Heart left ventricle (tissue), 16 donors: ENCODE measurements at regions not wholly inside any gene's neighbourhood (a gene's known extent, or its start where the extent isn't known, plus 50 kb on each side); places are given as distances from the start of the nearest gene placed in this dataset.

Experiments
- ATAC-seq, 4 donors: fragments of 200-7000 bp; cut with Tn5 transposase; one replicate each; pipeline ENCODE4 v1.9.1; 2020 to 2022; ENCODE audit warnings: moderate library complexity in 4 of 4, mild to moderate bottlenecking in 3 of 4, moderate number of reproducible peaks in 1 of 4
- DNase-seq, 5 donors: peaks; one replicate each; pipeline ENCODE4 v3.0.0-alpha.2; 2020
- H3K27ac ChIP-seq, 12 donors: fragments of 200-600 bp; sonication (generic) in 4 of 12; one replicate each; pipeline versions ENCODE4 v1.5.0 to v1.8.0; 2016 to 2022; ENCODE audit warnings: mild to moderate bottlenecking in 2 of 12
- H3K27me3 ChIP-seq, 9 donors: fragments of 200-600 bp; sonication (generic) in 2 of 9; one replicate each; pipeline versions ENCODE4 v1.5.1 to v1.8.0; 2016 to 2022; ENCODE audit warnings: mild to moderate bottlenecking in 3 of 9
- H3K36me3 ChIP-seq, 9 donors: fragments of 200-600 bp; sonication (generic) in 2 of 9; one replicate each; pipeline versions ENCODE4 v1.5.0 to v1.8.0; 2018 to 2022; ENCODE audit warnings: mild to moderate bottlenecking in 2 of 9
- H3K4me1 ChIP-seq, 12 donors: fragments of 200-600 bp; sonication (generic) in 4 of 12; one replicate each; pipeline versions ENCODE4 v1.5.0 to v1.8.0; 2016 to 2022; ENCODE audit warnings: mild to moderate bottlenecking in 3 of 12
- H3K4me3 ChIP-seq, 12 donors: fragments of 200-600 bp; sonication (generic) in 4 of 12; one replicate each; pipeline versions ENCODE4 v1.5.0 to v1.8.0; 2017 to 2022; ENCODE audit warnings: mild to moderate bottlenecking in 9 of 12, moderate library complexity in 4 of 12
- H3K9me3 ChIP-seq, 12 donors: fragments of 200-600 bp; sonication (generic) in 4 of 12; one replicate each; pipeline versions ENCODE4 v1.5.0 to v1.8.0; 2016 to 2022; ENCODE audit warnings: mild to moderate bottlenecking in 1 of 12
- CTCF ChIP-seq, 12 donors: fragments of 200-600 bp; sonication (generic) in 4 of 12; IDR thresholded peaks; one replicate each; pipeline versions ENCODE4 v1.5.0 to v1.8.0; 2018 to 2022; ENCODE audit warnings: antibody characterized with exemption in 12 of 12, mild to moderate bottlenecking in 5 of 12
- POLR2A ChIP-seq, 2 donors: fragments of 450-650 bp; IDR thresholded peaks; one replicate each; pipeline ENCODE4 v1.6.1; 2017; ENCODE audit warnings: antibody characterized with exemption in 2 of 2, mild to moderate bottlenecking in 2 of 2, moderate library complexity in 2 of 2
- WGBS, 4 donors: extraction: QIAGEN DNeasy Blood & Tissue Kit in 2 of 4; methylation state at CpG; one replicate each; pipeline versions ENCODE4 v1.1.5 to v1.1.7; 2013 to 2018; 5-methylcytosine and 5-hydroxymethylcytosine counted together
- intact Hi-C, 10 donors: fragments of 100-400 bp; cut with DNase I; formaldehyde crosslinking; loops; one replicate each; pipeline versions ENCODE4 v1.11.1 to v1.14.2; 2022
- donor health status: ischemic (EF 13 %, LVEDD 7.1; RV severe dilation, severe dysfunction).
- donor health status: healthy with polysubstance abuse.
- donor health status: DM: no; HTN: yes; CAD: no.
- donor health status: DM: no; HTN: no; CAD: no.
- donor health status: ischemic (EF 25% LVEDD 6.9; RV normal size, moderate dysfunction).
- donor health status: ischemic (EF 25% LVEDD 5.7; RV mildly dilated, moderate dysfunction).
- donor health status: healthy.
- donor health status: DM: yes; HTN: yes; CAD: no.
- donor health status: ischemic (EF 35%, LVEDD 5.7; RV mildly dilated, moderate dysfunction).
- donor health status: nonischemic (EF 11% LVEDD 7.7; RV severe dilation, severe dysfunction).
- donor health status: DM: yes; HTN: yes; CAD: no.
- donor health status: PGD.
- donor health status: ischemic (EF 29% LVEDD 5.4; RV normal size, mild dysfunction).
- donor health status: nonischemic (EF 23%, LVEDD 6.1; RV moderate dilation, normal function).

DNA sequence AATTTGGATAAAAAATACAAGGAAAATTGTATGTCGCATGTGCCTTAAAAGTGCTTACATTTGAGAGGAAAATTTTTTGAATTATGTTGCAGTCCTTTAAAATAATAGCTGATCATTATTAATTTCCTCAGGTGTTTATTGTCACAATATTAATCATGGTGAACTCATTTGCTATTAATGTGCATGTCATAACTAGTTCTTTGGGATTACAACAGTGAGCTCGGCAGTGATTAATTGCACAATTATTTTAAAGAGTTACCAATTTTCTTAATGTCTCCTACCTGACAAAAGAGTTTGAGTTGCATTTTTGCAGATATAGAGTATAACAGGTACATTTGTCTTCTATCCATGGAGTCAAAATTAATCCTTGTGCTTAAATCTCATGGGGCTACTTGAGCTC lies 854.3 kb downstream of the BRINP3 start:
- no peak overlapping the region for H3K27ac ChIP-seq
- DNase-seq = no peak
- no peaks in the 10 kb centered on the region for H3K4me1 ChIP-seq
- peaks cover 0 to 2% (median 0%) of the 10 kb centered on the region in 12 donors for H3K9me3 ChIP-seq
- H3K27me3 ChIP-seq = no peaks in the 10 kb centered on the region
- no peak overlapping the region for H3K4me3 ChIP-seq
- intact Hi-C loops = no loop called here
- TF ChIP-seq CTCF (IDR thresholded peaks at IDR 0.05) (no peak), POLR2A (IDR thresholded peaks at IDR 0.05) (no peak)
- no peaks in the 10 kb centered on the region for H3K36me3 ChIP-seq
- no peak for ATAC-seq
- 89 to 94% (median 92%) methylated on average over 2 of the region's 2 CpGs for WGBS, 4 donors

DNA sequence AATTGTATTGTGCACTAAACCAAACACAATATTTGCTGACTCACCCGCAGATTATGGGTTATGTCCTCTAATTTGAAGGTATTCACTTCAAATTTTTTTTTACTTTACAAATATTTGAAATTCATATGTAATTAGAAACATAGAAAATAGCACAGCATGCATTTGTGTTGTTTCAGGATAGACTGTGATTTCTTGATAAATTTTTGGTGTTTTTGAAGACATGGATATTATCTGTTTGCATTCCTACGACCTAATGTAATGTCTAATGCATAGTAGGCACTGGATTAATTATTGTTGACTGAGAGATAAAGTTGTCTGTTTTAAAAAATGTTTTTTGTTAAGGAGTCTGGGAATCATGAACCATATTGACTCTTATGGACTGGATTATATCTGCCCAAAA lies 850.2 kb downstream of the BRINP3 start:
- no peaks in the 10 kb centered on the region for H3K9me3 ChIP-seq
- H3K27me3 ChIP-seq = no peaks in the 10 kb centered on the region
- TF ChIP-seq CTCF (IDR thresholded peaks at IDR 0.05) = no peak
- TF ChIP-seq POLR2A (IDR thresholded peaks at IDR 0.05) = no peak
- no peaks in the 10 kb centered on the region for H3K36me3 ChIP-seq
- no peaks in the 10 kb centered on the region for H3K4me1 ChIP-seq
- DNase-seq (no peak), ATAC-seq (no peak)
- intact Hi-C loops = no loop called here
- 56 to 74% (median 70%) methylated on average over 2 of the region's 2 CpGs for WGBS, 4 donors
- no peak overlapping the region for H3K4me3 ChIP-seq
- no peak overlapping the region for H3K27ac ChIP-seq

GRCh38 chr1:189628857-189629256 lies 848.8 kb downstream of the BRINP3 start:
- Histone ChIP-seq H3K9me3 (no peaks in the 10 kb centered on the region), H3K36me3 (no peaks in the 10 kb centered on the region), H3K4me1 (no peaks in the 10 kb centered on the region), H3K27me3 (no peaks in the 10 kb centered on the region), H3K27ac (no peak overlapping the region), H3K4me3 (no peak overlapping the region)
- DNase-seq (no peak), ATAC-seq (no peak)
- intact Hi-C loops = no loop called here
- WGBS, 4 donors = 51 to 62% (median 52%) methylated on average over 3 of the region's 3 CpGs
- no peak for TF ChIP-seq POLR2A (IDR thresholded peaks at IDR 0.05)
- no peak for TF ChIP-seq CTCF (IDR thresholded peaks at IDR 0.05)

- no peaks in the 10 kb centered on the region for H3K9me3 ChIP-seq
- WGBS, 4 donors = 85 to 93% (median 87%) methylated on average over 2 of the region's 2 CpGs
- H3K27ac ChIP-seq = no peak overlapping the region
- ATAC-seq = no peak
- no peak for DNase-seq
- TF ChIP-seq POLR2A (IDR thresholded peaks at IDR 0.05) (no peak), CTCF (IDR thresholded peaks at IDR 0.05) (no peak)
- no peaks in the 10 kb centered on the region for H3K27me3 ChIP-seq
- no peak overlapping the region for H3K4me3 ChIP-seq
- no peaks in the 10 kb centered on the region for H3K36me3 ChIP-seq
- H3K4me1 ChIP-seq = no peaks in the 10 kb centered on the region
- intact Hi-C loops = no loop called here
These were observed 844.0 kb downstream of the BRINP3 start for GRCh38 chr1:189633658-189634057.
